Gastrocnemius medialis (tissue), 4 donors: ENCODE measurements at regions not wholly inside any gene's neighbourhood (a gene's known extent, or its start where the extent isn't known, plus 50 kb on each side); places are given as distances from the start of the nearest gene placed in this dataset.

Source experiments
- CTCF ChIP-seq, 5 experiments: fragments of 450-650 bp in 3 of 5; fragments of 200-600 bp in 2 of 5; sonication (generic) in 2 of 5; IDR thresholded peaks in 4 of 5; conservative IDR thresholded peaks in 1 of 5; 1 replicate in 4 of 5; 2 replicates in 1 of 5; pipeline ENCODE4 v1.5.1; 2016 to 2019; ENCODE audit warnings: antibody characterized with exemption in 5 of 5, mild to moderate bottlenecking in 3 of 5, moderate library complexity in 3 of 5
- POLR2A ChIP-seq, 2 donors: fragments of 450-650 bp; IDR thresholded peaks; one replicate each; pipeline ENCODE4 v1.6.1; 2017; ENCODE audit warnings: antibody characterized with exemption in 2 of 2, mild to moderate bottlenecking in 2 of 2, moderate library complexity in 2 of 2

- TF ChIP-seq CTCF (IDR thresholded peaks at IDR 0.05 in 4 of 5, conservative IDR thresholded peaks at IDR 0.05 in 1 of 5) (no peak), POLR2A (IDR thresholded peaks at IDR 0.05) (no peak)
Observed at GRCh38 chr4:159444678-159445077, 341.8 kb downstream of the RAPGEF2 start.
